ENCODE measurements at regions not wholly inside any gene's neighbourhood (a gene's known extent, or its start where the extent isn't known, plus 50 kb on each side); places are given as distances from the start of the nearest gene placed in this dataset.

DNA sequence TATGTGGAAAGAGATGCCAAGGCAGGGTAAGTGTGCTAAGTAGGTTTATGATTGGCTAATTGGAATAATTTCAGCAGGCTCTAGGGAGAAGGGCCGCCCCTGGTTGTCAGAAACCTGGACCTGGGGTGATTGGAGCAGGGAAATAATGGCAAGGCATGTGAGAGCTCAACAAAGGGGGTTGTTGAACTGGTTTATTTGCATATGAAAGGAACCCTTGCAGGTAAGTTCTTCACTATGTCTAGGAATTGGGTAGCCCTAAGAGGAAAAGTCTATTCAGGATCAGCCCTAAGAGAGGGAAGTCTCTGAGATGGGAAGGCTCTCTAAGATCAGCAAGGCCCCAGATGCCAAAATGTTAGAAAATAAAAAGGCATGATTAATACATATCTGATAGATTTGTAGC, 139.9 kb upstream of the PRNP start:
- Mint-ChIP-seq H3K36me3 (ENCODE audit: low read depth) (no peaks in the 10 kb centered on the region), H3K4me1 (no peaks in the 10 kb centered on the region)

DNA sequence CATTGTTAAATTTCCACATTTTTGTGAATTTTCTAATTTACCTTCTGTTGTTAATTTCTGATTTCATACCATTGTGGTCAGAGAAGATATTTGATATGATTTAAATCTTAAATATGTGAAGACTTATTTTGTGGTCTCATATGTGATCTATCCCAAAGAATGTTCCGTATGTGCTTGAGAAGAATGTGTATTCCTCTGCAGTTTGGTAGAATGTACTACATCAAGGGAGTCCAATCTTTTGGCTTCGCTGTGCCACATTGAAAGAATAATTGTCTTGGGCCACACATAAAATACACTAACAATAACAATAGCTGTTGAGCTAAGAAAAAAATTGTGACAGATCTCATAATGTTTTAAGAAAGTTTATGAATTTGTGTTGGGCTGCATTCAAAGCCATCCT, 140.7 kb upstream of the PRNP start:
- Mint-ChIP-seq H3K4me3 (no peak overlapping the region), H3K4me1 (no peaks in the 10 kb centered on the region), H3K36me3 (ENCODE audit: low read depth) (no peaks in the 10 kb centered on the region), H3K9me3 (no peaks in the 10 kb centered on the region), H3K27ac (no peak overlapping the region), H3K27me3 (ENCODE audit: low read depth) (peaks cover 21% of the 10 kb centered on the region)
- TF ChIP-seq, protein P1, sequence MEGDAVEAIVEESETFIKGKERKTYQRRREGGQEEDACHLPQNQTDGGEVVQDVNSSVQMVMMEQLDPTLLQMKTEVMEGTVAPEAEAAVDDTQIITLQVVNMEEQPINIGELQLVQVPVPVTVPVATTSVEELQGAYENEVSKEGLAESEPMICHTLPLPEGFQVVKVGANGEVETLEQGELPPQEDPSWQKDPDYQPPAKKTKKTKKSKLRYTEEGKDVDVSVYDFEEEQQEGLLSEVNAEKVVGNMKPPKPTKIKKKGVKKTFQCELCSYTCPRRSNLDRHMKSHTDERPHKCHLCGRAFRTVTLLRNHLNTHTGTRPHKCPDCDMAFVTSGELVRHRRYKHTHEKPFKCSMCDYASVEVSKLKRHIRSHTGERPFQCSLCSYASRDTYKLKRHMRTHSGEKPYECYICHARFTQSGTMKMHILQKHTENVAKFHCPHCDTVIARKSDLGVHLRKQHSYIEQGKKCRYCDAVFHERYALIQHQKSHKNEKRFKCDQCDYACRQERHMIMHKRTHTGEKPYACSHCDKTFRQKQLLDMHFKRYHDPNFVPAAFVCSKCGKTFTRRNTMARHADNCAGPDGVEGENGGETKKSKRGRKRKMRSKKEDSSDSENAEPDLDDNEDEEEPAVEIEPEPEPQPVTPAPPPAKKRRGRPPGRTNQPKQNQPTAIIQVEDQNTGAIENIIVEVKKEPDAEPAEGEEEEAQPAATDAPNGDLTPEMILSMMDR (IDR thresholded peaks at IDR 0.05; ENCODE audit: unreplicated experiment in 3 of 3): no peak

More for the DNA sequence above, 139.9 kb upstream of the PRNP start:
- Mint-ChIP-seq H3K9me3 (no peaks in the 10 kb centered on the region), H3K4me3 (no peak overlapping the region), H3K27me3 (ENCODE audit: low read depth) (peaks cover 25% of the 10 kb centered on the region), H3K27ac (no peak overlapping the region)
- TF ChIP-seq, protein P1 (IDR thresholded peaks at IDR 0.05; ENCODE audit: unreplicated experiment in 3 of 3): no peak

DNA sequence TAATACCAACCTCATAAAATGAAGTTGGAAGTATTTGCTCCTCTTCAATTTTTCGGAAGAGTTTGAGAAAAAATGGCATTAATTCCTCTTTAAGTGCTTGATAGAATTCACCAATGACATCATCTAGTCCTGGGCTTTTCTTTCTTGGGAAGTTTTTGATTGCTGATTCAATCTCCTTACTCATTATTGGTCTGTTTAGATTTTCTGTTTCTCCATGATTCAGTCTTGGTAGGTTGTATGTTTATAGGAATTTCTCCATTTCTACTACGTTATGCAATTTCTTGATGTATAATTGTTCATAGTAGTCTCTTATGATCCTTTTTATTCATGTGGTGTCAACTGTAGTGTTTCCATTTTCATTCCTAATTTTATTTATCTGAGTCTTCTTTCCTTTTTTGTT, 141.5 kb upstream of the PRNP start:
- no peak overlapping the region for H3K27ac Mint-ChIP-seq
- H3K4me3 Mint-ChIP-seq: no peak overlapping the region
- H3K4me1 Mint-ChIP-seq: no peaks in the 10 kb centered on the region
- peaks cover 25% of the 10 kb centered on the region for H3K27me3 Mint-ChIP-seq (ENCODE audit: low read depth)
- H3K36me3 Mint-ChIP-seq (ENCODE audit: low read depth): no peaks in the 10 kb centered on the region
- no peaks in the 10 kb centered on the region for H3K9me3 Mint-ChIP-seq
- TF ChIP-seq, protein P1 (IDR thresholded peaks at IDR 0.05; ENCODE audit: unreplicated experiment in 3 of 3): no peak

DNA sequence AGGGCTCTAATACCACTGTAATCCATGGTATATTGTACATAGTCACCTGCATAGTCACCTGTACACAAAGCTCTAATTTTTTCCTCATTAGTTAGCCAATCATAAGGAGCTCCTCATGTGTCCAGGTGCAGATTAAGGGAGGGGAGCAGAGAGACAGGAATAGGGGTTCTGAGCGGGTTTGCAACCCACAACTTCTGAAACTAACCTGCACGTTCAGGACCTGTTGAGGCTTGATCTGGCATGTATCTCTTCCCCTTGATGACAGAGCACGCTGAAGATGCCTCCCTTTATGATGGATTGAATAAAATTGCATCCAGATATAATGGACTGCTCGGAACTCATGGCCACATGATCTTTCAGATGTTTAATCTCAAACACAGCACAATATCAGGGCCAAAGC, 144.0 kb upstream of the PRNP start:
- H3K4me1 Mint-ChIP-seq: no peaks in the 10 kb centered on the region
- no peak overlapping the region for H3K4me3 Mint-ChIP-seq
- H3K36me3 Mint-ChIP-seq (ENCODE audit: low read depth): no peaks in the 10 kb centered on the region
- H3K27me3 Mint-ChIP-seq (ENCODE audit: low read depth): peaks cover 29% of the 10 kb centered on the region
- TF ChIP-seq, protein P1 (IDR thresholded peaks at IDR 0.05; ENCODE audit: unreplicated experiment in 3 of 3): no peak
- H3K27ac Mint-ChIP-seq: no peak overlapping the region
- peaks cover 6% of the 10 kb centered on the region for H3K9me3 Mint-ChIP-seq

DNA sequence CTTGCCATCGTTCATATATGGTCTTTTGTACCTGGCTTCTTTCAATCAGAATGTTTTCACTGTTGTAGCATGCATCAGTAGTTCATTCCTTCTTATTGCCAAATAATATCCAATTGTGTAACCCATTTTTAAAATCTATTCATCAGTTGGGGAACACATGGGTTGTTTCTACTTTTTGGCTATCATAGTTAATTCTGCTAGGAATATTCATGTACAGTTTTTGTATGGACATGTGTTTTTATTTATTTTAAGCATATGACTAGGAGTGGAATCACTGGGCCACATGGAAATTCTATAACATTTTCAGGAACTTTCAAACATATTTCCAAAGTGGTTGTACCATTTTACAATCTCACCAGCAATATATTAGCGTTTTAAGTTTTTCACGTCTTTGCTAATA, 151.9 kb upstream of the PRNP start:
- TF ChIP-seq, protein P1 (IDR thresholded peaks at IDR 0.05; ENCODE audit: unreplicated experiment in 3 of 3): no peak
- H3K4me3 Mint-ChIP-seq: no peak overlapping the region
- no peak overlapping the region for H3K27ac Mint-ChIP-seq
- no peaks in the 10 kb centered on the region for H3K4me1 Mint-ChIP-seq
- H3K27me3 Mint-ChIP-seq (ENCODE audit: low read depth): peaks cover 25% of the 10 kb centered on the region
- peaks cover 7% of the 10 kb centered on the region for H3K9me3 Mint-ChIP-seq
- no peaks in the 10 kb centered on the region for H3K36me3 Mint-ChIP-seq (ENCODE audit: low read depth)

DNA sequence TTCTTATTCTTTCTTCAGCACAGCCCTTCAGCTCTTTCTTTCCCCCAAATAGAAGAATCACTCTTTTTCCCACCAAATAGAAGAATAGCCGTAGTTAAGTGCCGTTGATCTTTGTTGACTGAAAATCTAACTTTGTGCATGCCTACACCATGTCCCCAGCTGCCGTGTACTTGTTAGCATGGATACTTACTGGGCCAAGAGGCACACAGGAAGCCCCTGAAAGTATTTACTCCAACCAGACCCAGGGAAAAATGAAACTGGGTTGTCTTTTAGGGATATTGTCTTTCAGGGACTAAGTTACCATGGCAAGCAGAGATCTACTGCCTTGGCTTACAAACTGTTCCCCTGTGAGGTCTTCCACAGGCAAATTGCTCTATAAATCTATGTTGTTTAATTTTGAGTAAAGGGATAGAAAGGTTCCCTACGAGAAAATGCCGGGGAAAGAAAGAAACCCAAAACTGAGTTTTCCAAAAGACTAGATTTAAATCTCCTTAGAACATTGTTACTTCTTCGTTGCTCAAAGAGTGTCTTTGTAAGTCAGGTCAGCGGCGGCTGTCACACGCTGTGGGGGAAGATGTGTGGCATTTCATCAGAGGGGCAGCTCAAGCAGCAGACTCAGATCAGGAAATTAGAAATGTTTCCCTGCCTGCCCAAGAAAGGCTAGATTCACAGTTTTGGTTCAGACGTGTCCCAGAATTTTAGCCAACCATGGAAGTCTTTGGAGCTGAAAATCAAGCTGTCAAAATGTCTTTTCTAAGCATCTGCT, 152.7 kb upstream of the PRNP start:
- H3K4me1 Mint-ChIP-seq: no peaks in the 10 kb centered on the region
- H3K27me3 Mint-ChIP-seq (ENCODE audit: low read depth): peaks cover 25% of the 10 kb centered on the region
- H3K36me3 Mint-ChIP-seq (ENCODE audit: low read depth): no peaks in the 10 kb centered on the region
- H3K4me3 Mint-ChIP-seq: no peak overlapping the region
- no peak overlapping the region for H3K27ac Mint-ChIP-seq
- H3K9me3 Mint-ChIP-seq: peaks cover 11% of the 10 kb centered on the region
- TF ChIP-seq, protein P1 (IDR thresholded peaks at IDR 0.05; ENCODE audit: unreplicated experiment in 3 of 3): no peak
